HG02884 (cell line): ENCODE measurements at regions not wholly inside any gene's neighbourhood (a gene's known extent, or its start where the extent isn't known, plus 50 kb on each side); places are given as distances from the start of the nearest gene placed in this dataset.
"Not testable (repeated sequence)": the region's sequence is repeated elsewhere in the genome, so short reads cannot be mapped to it uniquely, and the experiment has no call there.

Experiments used
- ATAC-seq: cut with Tn5 transposase; IDR thresholded peaks from one replicate; pipeline ENCODE4 v1.9.1; 2021; ENCODE audit warnings: mild to moderate bottlenecking, moderate library complexity; ENCODE audit not compliant: unreplicated experiment

- ATAC-seq, result no peak
Observed at GRCh38 chr5:104913841-104914281, 1351.3 kb upstream of the NUDT12 start.

- ATAC-seq, result no peak
Observed at GRCh38 chr5:104909803-104910202, 1347.2 kb upstream of the NUDT12 start.

- no peak for ATAC-seq
Observed at GRCh38 chr5:104904561-104904960, 1342.0 kb upstream of the NUDT12 start.

- no peak for ATAC-seq
Observed at GRCh38 chr5:104903941-104904340, 1341.4 kb upstream of the NUDT12 start.

- no peak for ATAC-seq
Observed at GRCh38 chr5:104891596-104891995, 1329.0 kb upstream of the NUDT12 start.

- no peak for ATAC-seq
Observed at GRCh38 chr5:104890767-104891166, 1328.2 kb upstream of the NUDT12 start.

GRCh38 chr5:104859437-104859836 is 1296.8 kb upstream of the NUDT12 start:
- no peak for ATAC-seq

GRCh38 chr5:104852099-104852498 is 1289.5 kb upstream of the NUDT12 start:
- ATAC-seq, result not testable (repeated sequence)

GRCh38 chr5:104845541-104845940 is 1283.0 kb upstream of the NUDT12 start:
- ATAC-seq, result no peak

GRCh38 chr5:104843822-104844221 is 1281.2 kb upstream of the NUDT12 start:
- no peak for ATAC-seq

- ATAC-seq, result no peak
Observed at GRCh38 chr5:104840284-104840683, 1277.7 kb upstream of the NUDT12 start.

GRCh38 chr5:104831515-104831914 is 1268.9 kb upstream of the NUDT12 start:
- ATAC-seq, result not testable (repeated sequence)

- no peak for ATAC-seq
Observed at GRCh38 chr5:104821606-104822005, 1259.0 kb upstream of the NUDT12 start.

- ATAC-seq, result no peak
Observed at GRCh38 chr5:104817127-104817526, 1254.5 kb upstream of the NUDT12 start.

- ATAC-seq, result no peak
Observed at GRCh38 chr5:104815212-104815611, 1252.6 kb upstream of the NUDT12 start.

- ATAC-seq, result no peak
Observed at GRCh38 chr5:104800440-104801048, 1238.0 kb upstream of the NUDT12 start.

GRCh38 chr5:104793755-104794080 is 1231.1 kb upstream of the NUDT12 start:
- no peak for ATAC-seq

- ATAC-seq, result no peak
Observed at GRCh38 chr5:104793031-104793754, 1230.6 kb upstream of the NUDT12 start.

- ATAC-seq, result no peak
Observed at GRCh38 chr5:104789366-104789765, 1226.8 kb upstream of the NUDT12 start.

GRCh38 chr5:104785097-104785496 is 1222.5 kb upstream of the NUDT12 start:
- ATAC-seq, result no peak

- no peak for ATAC-seq
Observed at GRCh38 chr5:104774372-104774771, 1211.8 kb upstream of the NUDT12 start.

GRCh38 chr5:104764197-104764596 is 1201.6 kb upstream of the NUDT12 start:
- no peak for ATAC-seq

- no peak for ATAC-seq
Observed at GRCh38 chr5:104763216-104763615, 1200.6 kb upstream of the NUDT12 start.
